ENCODE measurements at regions not wholly inside any gene's neighbourhood (a gene's known extent, or its start where the extent isn't known, plus 50 kb on each side); places are given as distances from the start of the nearest gene placed in this dataset.

- intact Hi-C loops (cut with DNase I), result no loop called here
- no peak for DNase-seq (ENCODE audit: low spot score)
Measured at GRCh38 chr3:103083848-103084631, 649.2 kb downstream of the ZPLD1 start.

- intact Hi-C loops (cut with DNase I), result no loop called here
- no peak for DNase-seq (ENCODE audit: low spot score)
Measured at GRCh38 chr3:103085465-103085864, 650.6 kb downstream of the ZPLD1 start.

- intact Hi-C loops (cut with DNase I), result no loop called here
- no peak for DNase-seq (ENCODE audit: low spot score)
Measured at GRCh38 chr3:103089758-103090157, 654.9 kb downstream of the ZPLD1 start.

GRCh38 chr3:103105206-103105605 is 670.4 kb downstream of the ZPLD1 start:
- no peak for DNase-seq (ENCODE audit: low spot score)
- intact Hi-C loops (cut with DNase I), result no loop called here

DNA sequence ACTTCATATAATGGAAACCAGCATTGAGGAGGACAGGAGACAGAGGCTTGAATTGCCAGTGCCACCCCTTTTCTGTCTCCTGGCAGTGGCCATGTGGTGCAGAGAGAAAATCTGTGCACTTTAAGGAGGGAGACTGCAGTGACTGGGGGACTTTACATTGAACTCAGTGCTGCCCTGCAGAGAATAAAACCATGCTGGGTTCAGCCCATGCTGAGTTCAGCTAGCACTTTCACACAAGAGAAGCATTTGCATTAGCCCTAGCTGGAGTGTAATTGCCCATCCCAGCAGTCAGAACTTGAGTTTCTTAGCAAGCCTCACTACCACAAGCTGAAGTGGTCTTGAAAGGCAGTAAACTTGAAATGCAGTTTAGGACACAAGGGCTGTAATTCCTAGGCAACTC is 677.5 kb downstream of the ZPLD1 start:
- DNase-seq (ENCODE audit: low spot score), result no peak
- intact Hi-C loops (cut with DNase I), result no loop called here

DNA sequence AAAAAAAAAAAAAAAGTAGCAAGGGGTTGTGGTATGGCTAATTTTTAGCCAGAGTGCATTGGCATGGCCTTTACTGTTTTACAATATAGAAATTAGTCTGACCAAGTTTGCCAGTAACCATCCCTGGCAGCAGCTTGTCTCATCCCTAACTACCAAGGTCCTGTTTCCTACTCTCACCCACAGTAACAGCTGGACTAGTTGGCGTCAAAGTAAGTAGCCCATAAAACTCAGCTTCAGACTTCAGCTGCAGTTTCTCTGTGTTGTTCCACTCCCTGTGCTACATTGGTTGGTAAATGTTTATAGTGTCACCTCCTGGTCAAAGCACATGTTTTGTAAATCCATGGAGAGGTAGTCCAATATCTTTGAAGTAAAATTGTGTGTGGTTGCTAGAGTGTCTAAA is 691.3 kb downstream of the ZPLD1 start:
- no peak for DNase-seq (ENCODE audit: low spot score)
- intact Hi-C loops (cut with DNase I), result no loop called here

GRCh38 chr3:103127098-103127630 is 692.3 kb downstream of the ZPLD1 start:
- intact Hi-C loops (cut with DNase I), result no loop called here
- DNase-seq (ENCODE audit: low spot score), result no peak

DNA sequence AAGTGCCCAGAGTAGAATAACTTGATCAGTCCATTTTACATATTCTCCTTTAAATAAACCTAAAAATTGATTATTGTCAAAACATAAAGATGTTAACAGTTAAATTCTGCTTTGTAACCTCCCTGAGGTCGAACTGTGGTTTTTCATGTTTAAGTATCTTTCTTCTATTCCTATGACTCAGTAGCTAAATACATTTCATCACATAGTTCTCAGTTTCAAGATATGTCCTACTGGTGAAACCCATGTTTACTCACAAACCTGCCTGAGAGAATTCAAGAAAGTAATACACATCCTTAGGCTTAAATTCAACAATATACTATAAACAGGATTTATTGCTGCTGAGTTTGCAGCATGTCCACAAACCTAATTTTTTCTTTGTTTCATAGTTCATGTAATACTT is 692.9 kb downstream of the ZPLD1 start:
- intact Hi-C loops (cut with DNase I), result no loop called here

GRCh38 chr3:103134023-103134724 is 699.4 kb downstream of the ZPLD1 start:
- no peak for DNase-seq (ENCODE audit: low spot score)
- intact Hi-C loops (cut with DNase I), result no loop called here

More for the DNA sequence above, 692.9 kb downstream of the ZPLD1 start:
- no peak for DNase-seq (ENCODE audit: low spot score)

DNA sequence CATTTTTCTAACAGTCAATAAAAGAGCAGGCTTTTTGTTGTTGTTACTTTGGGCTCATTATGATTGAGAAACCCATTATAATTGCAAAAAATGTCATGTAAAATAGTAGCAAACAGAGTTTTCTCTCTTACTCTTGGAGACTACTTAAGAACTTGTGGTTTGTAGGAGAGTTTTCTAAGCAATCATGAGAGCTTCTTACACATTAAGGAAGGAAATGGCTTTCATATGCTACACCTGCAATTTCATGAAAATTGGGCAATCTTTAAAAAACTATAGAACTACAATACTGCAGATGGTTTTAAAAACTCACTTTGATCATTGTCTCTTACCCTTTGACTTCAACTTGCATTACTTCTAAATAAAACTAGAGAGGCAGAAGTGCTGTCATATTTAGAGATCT is 701.8 kb downstream of the ZPLD1 start:
- intact Hi-C loops (cut with DNase I), result no loop called here
- DNase-seq (ENCODE audit: low spot score), result no peak

DNA sequence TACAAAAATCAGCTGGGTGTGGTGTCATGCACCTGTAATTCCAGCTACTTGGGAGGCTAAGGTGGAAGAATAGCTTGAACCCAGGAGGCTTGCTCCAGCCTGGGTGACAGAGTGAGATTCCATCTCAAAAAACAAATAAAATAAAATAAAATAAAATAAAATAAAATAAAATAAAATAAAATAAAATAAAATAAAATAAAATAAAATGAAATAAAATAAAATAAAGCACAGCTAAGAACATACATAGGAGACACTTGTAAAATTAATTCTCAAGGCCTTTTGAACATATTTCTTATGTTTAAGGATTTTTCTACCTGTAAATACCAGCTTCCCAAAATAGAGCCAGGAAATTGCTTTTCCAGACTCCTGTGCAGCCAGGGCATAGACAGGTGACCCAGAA is 703.0 kb downstream of the ZPLD1 start:
- intact Hi-C loops (cut with DNase I), result no loop called here
- no peak for DNase-seq (ENCODE audit: low spot score)

- no peak for DNase-seq (ENCODE audit: low spot score)
- intact Hi-C loops (cut with DNase I), result no loop called here
Measured at GRCh38 chr3:103158183-103158582, 723.4 kb downstream of the ZPLD1 start.

GRCh38 chr3:103166890-103167289 is 732.1 kb downstream of the ZPLD1 start:
- peak; percentile 62 for DNase-seq (ENCODE audit: low spot score)
- intact Hi-C loops (cut with DNase I), result no loop called here

DNA sequence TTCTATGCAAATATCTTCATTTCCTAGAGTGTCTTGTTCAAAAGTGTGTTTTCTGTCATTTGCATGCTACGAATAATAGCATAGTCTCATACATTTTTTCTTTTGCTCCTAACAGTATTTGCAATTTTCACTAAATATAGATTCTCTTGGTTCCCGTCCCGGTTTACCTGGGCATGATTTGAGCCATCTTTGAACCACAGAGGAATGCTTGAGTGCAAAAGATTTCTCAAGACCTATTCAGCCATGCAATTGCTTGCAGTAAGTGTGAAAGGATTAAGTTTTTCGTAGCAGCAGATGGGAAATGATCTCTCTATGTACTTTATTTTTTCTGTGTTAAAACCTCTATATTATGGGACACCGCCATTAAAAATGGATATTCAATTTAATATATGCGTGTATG is 733.0 kb downstream of the ZPLD1 start:
- DNase-seq (ENCODE audit: low spot score), result no peak
- intact Hi-C loops (cut with DNase I), result no loop called here

- intact Hi-C loops (cut with DNase I), result no loop called here
Measured at GRCh38 chr3:103169289-103169688, 734.5 kb downstream of the ZPLD1 start.

GRCh38 chr3:103170651-103171050 is 735.8 kb downstream of the ZPLD1 start:
- intact Hi-C loops (cut with DNase I), result no loop called here
- DNase-seq (ENCODE audit: low spot score), result no peak

More at GRCh38 chr3:103169289-103169688, 734.5 kb downstream of the ZPLD1 start:
- DNase-seq (ENCODE audit: low spot score), result no peak

GRCh38 chr3:103173940-103174339 is 739.1 kb downstream of the ZPLD1 start:
- intact Hi-C loops (cut with DNase I), result no loop called here
- DNase-seq (ENCODE audit: low spot score), result no peak

GRCh38 chr3:103181160-103181559 is 746.3 kb downstream of the ZPLD1 start:
- intact Hi-C loops (cut with DNase I), result no loop called here
- no peak for DNase-seq (ENCODE audit: low spot score)

DNA sequence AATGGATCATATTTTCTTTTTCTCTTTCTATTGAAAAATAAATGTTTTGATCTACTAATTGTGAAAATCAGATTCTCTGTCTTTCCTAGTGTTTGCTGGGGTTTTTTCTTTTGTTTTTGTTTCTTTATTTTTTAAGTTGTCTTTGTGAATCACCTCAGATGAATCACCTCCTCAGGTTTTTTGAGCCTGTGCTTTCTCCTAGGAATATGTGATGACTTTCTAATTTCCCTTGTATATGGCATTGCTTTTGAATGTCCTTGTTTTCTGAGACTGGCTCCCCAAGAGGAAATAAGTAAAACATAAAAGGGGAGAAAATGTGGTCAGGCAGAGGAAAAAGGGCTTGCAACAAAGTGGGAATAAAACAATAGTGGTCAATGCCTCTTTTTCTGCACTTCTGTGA is 750.0 kb downstream of the ZPLD1 start:
- intact Hi-C loops (cut with DNase I), result no loop called here
- DNase-seq (ENCODE audit: low spot score), result no peak

DNA sequence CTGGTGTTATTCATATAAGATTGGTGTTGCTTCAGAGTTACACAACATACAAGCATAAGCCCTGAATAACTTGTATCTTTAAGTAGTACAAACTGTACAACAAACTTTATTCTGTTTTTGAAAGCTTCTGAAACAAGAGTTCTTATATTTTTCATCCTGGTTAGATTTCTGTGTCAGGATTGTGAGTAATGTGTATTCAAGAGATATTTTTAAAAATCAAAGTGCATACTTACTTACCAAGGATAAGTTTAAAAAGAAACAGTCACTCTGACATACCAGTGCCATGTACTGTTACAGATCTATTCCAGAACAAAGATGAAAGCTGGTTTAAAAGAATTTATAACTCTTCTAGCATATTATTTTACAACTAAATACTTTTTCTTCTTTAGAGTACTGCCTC is 755.1 kb downstream of the ZPLD1 start:
- no peak for DNase-seq (ENCODE audit: low spot score)
- intact Hi-C loops (cut with DNase I), result no loop called here

GRCh38 chr3:103195216-103195615 is 760.4 kb downstream of the ZPLD1 start:
- intact Hi-C loops (cut with DNase I), result no loop called here

More at GRCh38 chr3:103195216-103195615, 760.4 kb downstream of the ZPLD1 start:
- no peak for DNase-seq (ENCODE audit: low spot score)
